HG02981 (cell line): ENCODE measurements at regions not wholly inside any gene's neighbourhood (a gene's known extent, or its start where the extent isn't known, plus 50 kb on each side); places are given as distances from the start of the nearest gene placed in this dataset.
"Not testable (repeated sequence)": the region's sequence is repeated elsewhere in the genome, so short reads cannot be mapped to it uniquely, and the experiment has no call there.

Source experiments
- ATAC-seq: cut with Tn5 transposase; IDR thresholded peaks from one replicate; pipeline ENCODE4 v1.9.1; 2021; ENCODE audit warnings: mild to moderate bottlenecking, moderate library complexity; ENCODE audit not compliant: unreplicated experiment

- not testable (repeated sequence) for ATAC-seq
Measured at GRCh38 chr2:22186261-22186828, 1062.6 kb downstream of the TDRD15 start.

- no peak for ATAC-seq
Measured at GRCh38 chr2:22189893-22190480, 1066.2 kb downstream of the TDRD15 start.

DNA sequence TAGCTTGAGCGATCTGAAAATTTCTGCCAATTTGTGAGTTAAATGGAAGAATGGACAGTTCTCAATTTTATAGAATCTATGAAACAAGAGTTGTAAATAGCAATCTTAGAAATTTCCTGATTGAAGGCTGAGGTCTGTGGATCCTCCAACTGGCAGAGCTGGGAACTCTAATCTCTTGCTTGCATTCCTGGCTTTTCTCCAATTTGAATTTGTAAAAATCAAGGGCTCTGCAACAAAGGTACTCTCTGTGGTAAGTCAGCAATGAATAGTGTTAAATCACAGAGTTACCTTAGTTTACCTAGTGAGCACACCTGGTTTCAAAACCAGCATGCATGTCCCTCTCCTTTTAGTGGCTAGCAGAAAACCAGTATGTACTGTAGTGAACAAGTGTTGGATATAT, 1070.5 kb downstream of the TDRD15 start:
- no peak for ATAC-seq

DNA sequence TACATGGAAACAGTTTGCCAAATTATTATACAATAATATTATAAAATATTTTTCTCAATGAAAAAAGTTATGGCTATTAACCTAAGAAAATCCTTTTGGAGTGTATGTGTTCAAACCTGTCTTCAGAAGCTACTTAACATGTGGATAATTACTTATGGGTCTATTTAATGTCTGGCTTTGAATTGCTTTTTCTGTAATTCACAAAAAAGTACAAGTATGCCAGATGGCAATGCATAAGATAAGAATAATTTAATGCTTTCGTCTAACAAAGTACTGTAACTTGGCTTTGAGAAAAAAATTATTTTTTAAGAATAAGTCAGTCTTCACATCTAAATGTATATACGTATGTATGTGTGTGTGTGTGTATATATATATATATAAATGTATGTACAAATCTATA, 1073.0 kb downstream of the TDRD15 start:
- ATAC-seq = no peak

DNA sequence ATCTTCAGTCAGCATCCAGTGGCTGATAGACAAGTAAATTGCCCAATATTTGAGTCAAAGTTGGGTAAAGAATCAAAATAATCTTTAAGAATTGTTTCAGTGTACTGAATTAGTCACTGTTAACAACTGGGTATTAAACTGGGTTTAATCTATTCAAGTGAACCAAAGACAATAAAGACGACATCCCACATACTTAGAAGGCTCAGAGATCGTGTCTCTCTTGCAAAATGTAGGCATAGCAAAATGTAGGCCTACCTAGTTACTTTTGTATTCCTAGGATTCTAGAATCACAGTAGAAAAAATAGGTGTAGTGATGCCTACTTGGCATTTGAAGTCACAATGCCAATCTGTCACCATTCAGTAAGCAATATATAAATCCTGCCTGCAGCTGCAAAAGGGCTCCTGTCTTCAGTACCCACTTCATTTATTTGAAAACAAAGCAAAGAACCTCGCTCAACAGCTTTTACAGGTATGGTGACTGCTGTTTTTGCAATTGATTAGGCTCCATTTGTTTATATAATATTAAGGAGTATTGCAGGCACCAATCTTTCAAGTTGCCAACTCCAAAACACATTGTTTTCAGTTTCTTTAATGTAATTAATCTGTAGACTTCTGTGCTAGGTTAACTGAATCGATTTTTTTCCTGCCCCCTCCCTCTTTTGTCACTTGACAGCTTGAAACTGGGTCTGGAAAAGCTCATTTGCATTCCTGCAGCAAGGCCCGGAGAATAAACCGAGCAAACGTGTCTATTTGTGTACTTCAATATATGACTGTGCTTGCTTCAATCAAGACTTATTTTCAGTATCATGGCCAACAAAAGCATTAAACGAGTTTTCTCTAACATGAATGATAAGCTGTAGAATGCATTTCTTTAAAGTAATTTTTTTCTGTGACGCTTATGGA, 1074.9 kb downstream of the TDRD15 start:
- ATAC-seq = no peak

DNA sequence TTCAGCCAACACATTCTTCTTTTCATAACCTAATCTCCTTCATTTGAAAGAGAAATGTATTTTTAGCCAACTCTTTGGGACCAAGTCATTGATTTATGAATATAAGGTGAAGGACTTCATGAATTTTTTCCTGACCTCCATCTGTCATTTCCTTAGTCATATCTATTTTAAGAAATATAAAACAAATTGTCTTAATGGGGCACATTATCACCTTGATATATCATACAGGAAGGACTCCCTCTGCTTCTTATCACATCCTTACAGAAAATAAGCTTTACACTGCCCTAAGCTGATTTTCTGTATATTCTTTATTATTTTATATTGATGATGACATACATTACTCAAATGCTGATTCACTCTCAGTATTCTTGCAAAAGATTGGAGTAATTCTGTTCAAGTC, 1076.2 kb downstream of the TDRD15 start:
- no peak for ATAC-seq

DNA sequence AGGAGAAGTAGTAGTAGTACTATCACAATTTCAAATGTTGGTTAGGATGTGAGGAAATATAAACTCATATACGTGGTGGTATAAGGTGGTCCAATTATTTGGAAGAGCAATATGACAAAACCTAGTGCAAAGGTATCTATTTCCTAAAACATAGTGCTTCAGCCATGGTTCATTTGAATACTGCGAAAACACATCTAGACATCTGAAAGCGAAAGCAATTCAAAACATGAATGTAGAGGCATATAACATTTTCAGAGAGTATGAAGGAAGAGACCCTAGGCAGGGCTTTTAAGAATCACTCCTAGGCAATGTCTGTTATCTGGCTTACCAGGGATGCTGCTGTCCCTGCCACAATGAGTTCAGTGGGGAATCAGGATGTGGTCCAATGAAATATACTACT, 1085.8 kb downstream of the TDRD15 start:
- ATAC-seq = no peak

- no peak for ATAC-seq
Measured at GRCh38 chr2:22213237-22213636, 1089.5 kb downstream of the TDRD15 start.

GRCh38 chr2:22215517-22215916, 1091.7 kb downstream of the TDRD15 start:
- ATAC-seq = no peak

GRCh38 chr2:22217881-22218280, 1094.1 kb downstream of the TDRD15 start:
- no peak for ATAC-seq

DNA sequence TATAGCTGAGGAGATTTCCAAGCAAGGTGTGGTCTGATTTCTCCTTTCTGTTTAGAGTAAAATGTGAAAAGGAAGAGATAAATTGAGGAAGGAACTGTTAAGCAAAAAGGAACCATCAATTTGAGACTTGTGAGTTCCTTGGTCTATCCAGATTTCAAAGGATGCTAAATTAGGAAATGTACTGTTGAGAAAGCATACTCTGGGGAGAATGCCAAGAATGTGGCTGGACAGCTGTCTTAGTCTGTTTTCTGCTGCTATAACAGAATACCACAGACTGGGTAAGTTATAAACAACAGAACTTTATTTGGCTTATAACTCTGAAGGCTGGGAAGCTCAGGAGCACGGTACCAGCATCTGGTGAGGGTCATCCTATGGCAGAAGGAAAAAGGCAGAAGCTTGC, 1097.2 kb downstream of the TDRD15 start:
- no peak for ATAC-seq

- ATAC-seq = no peak
Measured at GRCh38 chr2:22238967-22239366, 1115.2 kb downstream of the TDRD15 start.

DNA sequence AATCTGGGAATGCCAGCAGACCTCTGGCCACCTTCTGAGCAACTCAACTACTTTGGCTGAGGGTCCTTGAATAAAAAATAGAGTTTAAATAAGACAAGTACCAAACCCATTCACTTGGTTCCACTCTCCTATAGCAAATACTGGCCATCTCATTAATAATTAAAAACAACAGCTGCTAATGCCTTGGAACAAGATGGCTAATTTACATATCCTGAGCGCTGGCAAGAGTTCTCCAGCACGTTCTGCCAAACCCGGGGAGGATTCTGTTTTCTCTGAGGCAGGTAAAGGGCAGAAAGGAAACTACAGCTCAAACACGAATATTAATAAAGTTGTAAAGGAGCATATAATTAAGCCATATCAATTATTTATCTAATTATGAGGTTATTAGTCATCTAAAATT, 1123.7 kb downstream of the TDRD15 start:
- ATAC-seq = no peak

DNA sequence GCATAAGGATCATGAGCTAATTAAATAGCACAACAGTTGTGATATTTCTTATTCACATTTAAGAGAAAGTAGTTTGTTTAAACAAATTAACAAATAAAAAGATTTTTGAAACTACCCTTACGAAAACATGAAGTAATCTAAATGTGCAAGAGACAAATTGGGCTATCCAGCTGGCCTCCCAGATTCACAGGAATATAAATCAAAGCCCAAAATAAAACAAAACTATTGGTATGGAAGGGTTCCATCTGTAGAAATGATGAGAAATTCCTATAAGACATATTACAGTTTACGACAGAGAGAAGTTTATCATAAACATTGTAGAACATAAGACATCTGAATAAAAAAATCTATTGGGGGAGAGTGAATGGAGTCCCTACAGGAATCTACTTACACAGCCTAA, 1125.1 kb downstream of the TDRD15 start:
- no peak for ATAC-seq

- no peak for ATAC-seq
Measured at GRCh38 chr2:22253171-22253570, 1129.4 kb downstream of the TDRD15 start.

GRCh38 chr2:22261165-22261564, 1123.8 kb upstream of the KLHL29 start:
- ATAC-seq = no peak

GRCh38 chr2:22270341-22270740, 1114.6 kb upstream of the KLHL29 start:
- no peak for ATAC-seq

DNA sequence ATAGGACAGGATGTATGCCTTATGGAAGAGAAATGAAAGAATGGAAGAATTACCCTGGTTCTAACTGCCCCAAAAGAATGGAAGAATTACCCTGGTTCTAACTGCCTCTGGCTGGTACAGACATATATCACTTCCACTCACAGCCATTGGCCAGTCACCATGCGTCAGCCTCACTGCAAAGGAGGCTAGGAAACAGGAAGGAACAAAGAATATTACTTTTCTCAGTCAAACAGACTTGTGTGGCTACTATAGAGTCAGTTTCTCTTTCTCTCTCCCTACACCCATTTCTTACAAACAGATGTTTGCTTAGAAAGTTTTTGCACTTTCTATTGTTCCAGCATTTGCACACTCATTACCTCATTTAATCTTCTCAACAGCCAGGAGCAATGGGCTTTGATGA, 1111.1 kb upstream of the KLHL29 start:
- no peak for ATAC-seq

GRCh38 chr2:22274661-22275060, 1110.3 kb upstream of the KLHL29 start:
- no peak for ATAC-seq

DNA sequence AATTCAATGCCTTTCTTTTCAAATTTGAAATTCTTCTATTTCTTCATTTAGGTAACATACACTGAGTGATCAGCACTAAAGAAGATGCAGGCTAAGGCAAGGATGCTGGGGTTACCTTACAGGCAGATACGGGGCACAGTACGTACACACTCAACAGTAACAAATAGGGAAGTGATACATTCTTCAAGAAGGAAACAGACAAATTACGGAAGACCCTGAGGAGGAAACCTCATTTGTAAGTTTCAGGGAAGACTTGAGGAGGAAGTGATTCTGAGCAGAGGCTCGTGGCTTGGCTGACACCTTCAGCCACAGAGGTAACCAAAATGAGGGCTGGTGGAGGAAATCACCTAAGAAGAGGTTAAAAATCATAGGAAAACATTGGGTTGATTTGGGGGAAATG, 1108.3 kb upstream of the KLHL29 start:
- peak; percentile 46 for ATAC-seq

DNA sequence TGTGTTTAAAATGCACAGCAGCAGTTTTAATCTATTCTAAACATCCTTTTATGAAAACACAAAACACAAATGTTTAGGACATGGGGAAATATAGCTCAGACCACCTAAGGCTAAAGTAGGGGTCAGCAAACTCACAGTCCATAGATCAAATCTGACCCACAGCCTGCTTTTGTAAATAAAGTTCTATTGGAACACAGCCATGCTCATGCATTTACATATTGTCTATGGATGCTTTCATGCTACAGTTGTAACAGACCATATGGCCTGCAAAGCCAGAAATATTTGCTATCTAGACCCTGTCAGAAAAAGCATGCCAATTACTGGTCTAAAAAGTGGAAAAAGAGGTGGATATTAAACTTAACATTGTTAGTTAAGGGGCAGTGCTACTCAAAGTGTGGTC, 1105.4 kb upstream of the KLHL29 start:
- ATAC-seq = no peak

- no peak for ATAC-seq
Measured at GRCh38 chr2:22281033-22281432, 1103.9 kb upstream of the KLHL29 start.
